Breast epithelium (tissue), 4 donors: ENCODE measurements at regions not wholly inside any gene's neighbourhood (a gene's known extent, or its start where the extent isn't known, plus 50 kb on each side); places are given as distances from the start of the nearest gene placed in this dataset.

Experiments used
- DNase-seq, 2 donors: peaks; one replicate each; pipeline ENCODE4 v3.0.0-alpha.2; 2019; ENCODE audit warnings: low spot score in 2 of 2
- H3K27ac ChIP-seq, 2 donors: fragments of 200-600 bp; sonication (generic) in 1 of 2; one replicate each; pipeline ENCODE4 v1.5.1; 2016 to 2019; ENCODE audit warnings: mild to moderate bottlenecking in 1 of 2
- H3K27me3 ChIP-seq, 2 donors: fragments of 200-600 bp; sonication (generic) in 1 of 2; one replicate each; pipeline versions ENCODE4 v1.5.1 to v1.6.0; 2017 to 2019; ENCODE audit warnings: control low read depth in 1 of 2, mild to moderate bottlenecking in 1 of 2
- H3K36me3 ChIP-seq: fragments of 200-600 bp; one replicate; pipeline ENCODE4 v1.5.1; 2019
- H3K4me1 ChIP-seq, 2 donors: fragments of 200-600 bp; sonication (generic); one replicate each; pipeline ENCODE4 v1.5.1; 2016 to 2019; ENCODE audit warnings: control low read depth in 1 of 2
- H3K4me3 ChIP-seq, 3 donors: fragments of 200-600 bp; sonication (generic); 1 replicate in 2 of 3; 2 replicates in 1 of 3; pipeline ENCODE4 v1.5.1; 2016 to 2019; ENCODE audit warnings: mild to moderate bottlenecking in 3 of 3, moderate library complexity in 2 of 3
- H3K9me3 ChIP-seq, 2 donors: fragments of 200-600 bp; sonication (generic) in 1 of 2; one replicate each; pipeline ENCODE4 v1.5.1; 2016 to 2019; ENCODE audit warnings: control low read depth in 1 of 2
- CTCF ChIP-seq, 3 donors: fragments of 450-650 bp; IDR thresholded peaks; one replicate each; pipeline ENCODE4 v1.5.1; 2016 to 2017; ENCODE audit warnings: antibody characterized with exemption in 3 of 3, mild to moderate bottlenecking in 3 of 3, moderate library complexity in 3 of 3
- POLR2A ChIP-seq: fragments of 450-650 bp; IDR thresholded peaks from one replicate; pipeline ENCODE4 v1.6.1; 2016; ENCODE audit warnings: antibody characterized with exemption, mild to moderate bottlenecking, moderate library complexity
- POLR2AphosphoS5 ChIP-seq, 3 donors: sonication (generic); formaldehyde crosslinking; IDR thresholded peaks; one replicate each; pipeline ENCODE4 v1.6.1; 2017; ENCODE audit warnings: antibody characterized with exemption in 3 of 3
- intact Hi-C: fragments of 100-400 bp; cut with DNase I; formaldehyde crosslinking; loops from one replicate; pipeline ENCODE4 v1.15.1; 2023; ENCODE audit warnings: low total_unique reads

DNA sequence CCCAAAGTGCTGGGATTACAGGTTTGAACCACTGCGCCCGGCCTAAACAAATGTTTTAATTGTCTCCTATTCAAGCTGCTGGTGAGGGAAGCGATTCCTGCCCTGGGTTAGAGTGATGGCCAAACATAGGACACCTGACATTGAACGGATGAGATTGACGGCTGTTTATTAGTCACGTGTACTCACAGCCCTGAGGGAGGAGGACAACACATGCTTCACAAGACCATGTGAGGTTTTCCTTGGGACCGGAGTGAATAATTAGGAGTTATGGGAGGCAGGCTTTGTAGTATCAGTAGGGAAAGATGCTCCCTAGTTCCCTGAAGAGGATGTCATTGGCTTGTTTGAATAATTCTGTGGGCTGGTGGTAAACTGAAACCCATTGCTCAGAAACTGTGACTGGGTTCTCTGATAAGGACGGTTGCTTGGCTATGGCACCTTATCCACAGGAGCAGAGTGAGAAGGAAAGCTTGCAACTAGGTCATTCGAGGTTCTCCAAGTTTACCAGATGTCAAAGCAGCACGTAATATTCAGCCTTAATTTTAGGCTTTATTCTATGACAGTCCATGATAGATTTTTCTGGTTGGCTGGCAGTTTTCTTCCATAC, 245.8 kb downstream of the PLA2G4A start:
- DNase-seq = no peak
- peaks cover 0 to 6% of the 10 kb centered on the region in 2 donors for H3K9me3 ChIP-seq
- H3K27me3 ChIP-seq = no peaks in the 10 kb centered on the region
- no peak for TF ChIP-seq CTCF (IDR thresholded peaks at IDR 0.05)
- TF ChIP-seq POLR2A = no peak
- no peak for TF ChIP-seq POLR2AphosphoS5 (IDR thresholded peaks at IDR 0.05)
- no peaks in the 10 kb centered on the region for H3K4me1 ChIP-seq
- no peak overlapping the region for H3K4me3 ChIP-seq
- H3K36me3 ChIP-seq = no peaks in the 10 kb centered on the region
- no peak overlapping the region for H3K27ac ChIP-seq
- intact Hi-C loops = loop anchor here (5.0 kb wide), 1 partner anchor 362 kb away; no protein-coding TSS in a partner anchor

DNA sequence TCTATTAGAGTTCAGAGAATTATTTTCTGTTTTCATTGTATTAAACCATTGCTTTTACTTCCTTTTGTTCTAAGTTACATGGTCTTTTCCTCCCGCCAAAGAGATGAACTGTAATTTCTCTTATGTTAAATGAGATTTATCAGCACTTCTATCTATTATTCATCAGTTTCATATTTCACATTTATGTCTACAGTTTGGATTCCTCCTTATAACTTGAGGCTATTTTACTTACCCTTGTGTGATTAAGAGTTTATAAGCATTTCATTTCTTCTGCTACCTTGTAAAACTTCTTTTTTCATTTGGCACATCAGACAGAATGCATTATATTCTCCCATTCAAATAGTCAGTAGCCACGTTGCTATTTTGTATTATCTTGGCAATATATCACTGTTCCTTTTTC, 248.2 kb downstream of the PLA2G4A start:
- no peak for DNase-seq
- no peaks in the 10 kb centered on the region for H3K27me3 ChIP-seq

GRCh38 chr1:187078321-187078720, 249.6 kb downstream of the PLA2G4A start:
- H3K36me3 ChIP-seq = no peaks in the 10 kb centered on the region
- H3K27ac ChIP-seq = no peak overlapping the region
- intact Hi-C loops = no loop called here
- peaks cover 0 to 6% of the 10 kb centered on the region in 2 donors for H3K9me3 ChIP-seq
- TF ChIP-seq POLR2AphosphoS5 (IDR thresholded peaks at IDR 0.05) = no peak
- TF ChIP-seq CTCF (IDR thresholded peaks at IDR 0.05) = no peak
- no peak for TF ChIP-seq POLR2A
- DNase-seq = no peak
- H3K4me1 ChIP-seq = no peaks in the 10 kb centered on the region
- no peaks in the 10 kb centered on the region for H3K27me3 ChIP-seq
- H3K4me3 ChIP-seq = no peak overlapping the region

More for the DNA sequence above, 248.2 kb downstream of the PLA2G4A start:
- Histone ChIP-seq H3K4me3 (no peak overlapping the region), H3K27ac (no peak overlapping the region), H3K9me3 (peaks cover 0 to 6% of the 10 kb centered on the region in 2 donors), H3K4me1 (no peaks in the 10 kb centered on the region), H3K36me3 (no peaks in the 10 kb centered on the region)
- intact Hi-C loops = no loop called here
- TF ChIP-seq POLR2AphosphoS5 (IDR thresholded peaks at IDR 0.05) = no peak
- no peak for TF ChIP-seq CTCF (IDR thresholded peaks at IDR 0.05)
- TF ChIP-seq POLR2A = no peak

DNA sequence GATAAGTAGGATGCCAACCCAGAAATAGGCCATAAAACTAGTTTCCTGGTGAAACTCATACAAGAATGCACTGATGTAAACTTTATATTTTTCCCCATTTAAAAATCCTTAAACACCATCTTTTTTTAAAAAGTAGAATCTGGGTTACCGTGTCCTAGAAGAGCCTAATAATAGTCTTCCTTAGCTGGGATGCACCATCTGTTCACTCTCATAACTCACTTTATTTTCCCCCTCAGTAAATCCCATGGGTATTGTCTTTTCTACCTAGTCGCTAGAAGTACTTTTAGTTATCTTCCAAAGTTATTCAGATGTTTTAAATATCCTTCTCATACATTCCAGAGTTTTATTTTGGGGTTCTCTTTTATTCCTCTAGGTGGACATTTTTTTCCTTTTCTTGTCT, 250.2 kb downstream of the PLA2G4A start:
- intact Hi-C loops = no loop called here
- Histone ChIP-seq H3K9me3 (peaks cover 0 to 3% of the 10 kb centered on the region in 2 donors), H3K27me3 (no peaks in the 10 kb centered on the region), H3K36me3 (no peaks in the 10 kb centered on the region), H3K4me3 (no peak overlapping the region), H3K27ac (no peak overlapping the region), H3K4me1 (no peaks in the 10 kb centered on the region)
- TF ChIP-seq CTCF (IDR thresholded peaks at IDR 0.05) (no peak), POLR2AphosphoS5 (IDR thresholded peaks at IDR 0.05) (no peak), POLR2A (no peak)
- DNase-seq = no peak

DNA sequence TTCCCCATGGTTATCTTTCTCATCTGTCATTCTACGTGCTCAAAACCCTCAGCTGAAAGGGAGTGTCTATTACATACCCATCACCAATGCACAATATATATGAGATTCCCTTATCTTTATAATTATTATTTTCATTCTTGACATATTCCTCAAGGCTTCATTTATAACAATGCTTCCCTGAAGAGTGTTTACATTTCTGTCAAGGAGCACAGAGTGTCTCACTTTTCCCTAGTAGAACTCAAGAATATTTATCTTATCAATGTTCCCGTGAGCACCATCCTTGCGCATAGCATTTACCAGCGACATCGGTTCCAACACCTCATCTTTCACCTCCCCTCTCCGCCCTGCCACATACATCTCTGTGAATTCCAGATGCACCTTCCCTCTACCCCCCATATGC, 250.6 kb downstream of the PLA2G4A start:
- DNase-seq = no peak
- no peaks in the 10 kb centered on the region for H3K4me1 ChIP-seq
- H3K4me3 ChIP-seq = no peak overlapping the region
- H3K9me3 ChIP-seq = no peaks in the 10 kb centered on the region
- no peak overlapping the region for H3K27ac ChIP-seq
- H3K36me3 ChIP-seq = no peaks in the 10 kb centered on the region
- no peaks in the 10 kb centered on the region for H3K27me3 ChIP-seq
- intact Hi-C loops = no loop called here
- no peak for TF ChIP-seq POLR2AphosphoS5 (IDR thresholded peaks at IDR 0.05)
- no peak for TF ChIP-seq POLR2A
- TF ChIP-seq CTCF (IDR thresholded peaks at IDR 0.05) = no peak
